NCI-H2196 treated with DMSO at 0.1 percent for 48 hours (cell line): ENCODE measurements at regions not wholly inside any gene's neighbourhood (a gene's known extent, or its start where the extent isn't known, plus 50 kb on each side); places are given as distances from the start of the nearest gene placed in this dataset.
"Not testable (repeated sequence)": the region's sequence is repeated elsewhere in the genome, so short reads cannot be mapped to it uniquely, and the experiment has no call there.

Experiments used
- DNase-seq: peaks from one replicate; lab custom pipeline; 2025; ENCODE audit not compliant: unreplicated experiment; lab: John Stamatoyannopoulos, UW

DNA sequence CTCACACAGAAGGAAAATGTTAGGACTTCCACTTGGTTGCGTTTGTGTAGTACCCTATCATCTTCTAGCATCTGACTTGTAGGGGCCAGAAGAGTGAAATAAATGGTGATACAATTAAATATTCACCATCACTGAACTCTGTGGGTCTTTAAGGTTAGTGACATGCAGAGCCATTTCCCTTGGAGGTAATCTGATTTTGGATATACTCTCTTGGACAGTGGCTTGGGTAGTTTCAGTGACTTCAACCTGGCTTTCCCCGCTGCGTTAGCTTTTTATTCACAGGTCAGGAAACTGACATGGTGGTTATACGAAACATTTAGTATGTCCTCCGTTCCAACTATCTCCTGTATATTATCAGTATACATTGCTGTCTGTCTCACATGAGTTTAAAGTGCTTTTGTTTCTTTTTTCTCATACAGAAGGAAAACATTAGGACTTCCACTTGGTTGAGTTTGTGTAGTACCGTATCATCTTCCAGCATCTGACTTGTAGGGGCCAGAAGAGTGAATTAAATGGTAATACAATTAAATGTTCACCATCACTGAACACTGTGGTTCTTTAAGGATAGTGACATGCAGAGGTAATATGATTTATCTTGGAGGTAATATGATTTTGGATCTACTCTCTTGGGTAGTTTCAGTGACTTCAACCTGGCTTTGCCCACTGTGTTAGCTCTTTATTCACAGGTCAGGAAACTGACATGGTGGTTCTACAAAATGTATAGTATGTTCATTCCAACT lies 883.6 kb downstream of the TAF11L14 start:
- DNase-seq, result no peak

- DNase-seq, result no peak
Measured at GRCh38 chr5:18523380-18523779, 889.1 kb downstream of the TAF11L14 start.

GRCh38 chr5:18526792-18527405 lies 892.6 kb downstream of the TAF11L14 start:
- DNase-seq, result no peak

- no peak for DNase-seq
Measured at GRCh38 chr5:18533137-18533536, 898.9 kb downstream of the TAF11L14 start.

DNA sequence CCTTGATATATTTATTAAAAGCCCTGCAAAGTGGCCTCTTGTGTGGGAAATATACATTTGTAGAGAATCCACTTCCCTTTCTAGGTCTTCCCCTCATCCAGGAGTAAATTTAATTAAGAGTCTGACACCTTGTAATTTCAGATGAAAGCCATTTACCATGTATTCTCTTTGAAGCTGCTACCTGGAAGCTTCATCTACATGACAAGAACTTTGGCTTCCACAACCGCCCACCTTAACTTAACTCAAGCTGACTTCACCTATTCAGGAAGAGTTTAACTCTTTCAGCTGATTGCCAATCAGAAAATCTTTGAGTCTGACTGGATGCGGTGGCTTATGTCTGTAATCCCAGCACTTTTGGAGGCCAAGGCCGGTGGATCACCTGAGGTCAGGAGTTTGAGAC lies 899.9 kb downstream of the TAF11L14 start:
- DNase-seq, result no peak

DNA sequence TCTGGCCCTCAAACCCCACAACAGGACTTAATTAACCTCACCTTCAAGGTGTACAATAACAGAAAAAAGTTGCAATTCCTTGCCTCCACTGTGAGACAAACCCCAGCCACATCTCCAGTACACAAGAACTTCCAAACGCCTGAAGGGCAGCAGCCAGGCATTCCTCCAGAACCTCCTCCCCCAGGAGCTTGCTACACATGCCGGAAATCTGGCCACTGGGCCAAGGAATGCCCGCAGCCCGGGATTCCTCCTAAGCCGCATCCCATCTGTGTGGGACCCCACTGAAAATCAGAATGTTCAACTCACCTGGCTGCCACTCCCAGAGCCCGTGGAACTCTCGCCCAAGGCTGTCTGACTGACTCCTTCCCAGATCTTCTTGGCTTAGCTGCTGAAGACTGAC lies 901.5 kb downstream of the TAF11L14 start:
- not testable (repeated sequence) for DNase-seq

GRCh38 chr5:18544421-18544820 lies 910.2 kb downstream of the TAF11L14 start:
- DNase-seq, result no peak

- no peak for DNase-seq
Measured at GRCh38 chr5:18546591-18546990, 912.3 kb downstream of the TAF11L14 start.

- DNase-seq, result no peak
Measured at GRCh38 chr5:18551716-18552115, 917.5 kb downstream of the TAF11L14 start.

GRCh38 chr5:18553269-18553668 lies 919.0 kb downstream of the TAF11L14 start:
- DNase-seq, result no peak

DNA sequence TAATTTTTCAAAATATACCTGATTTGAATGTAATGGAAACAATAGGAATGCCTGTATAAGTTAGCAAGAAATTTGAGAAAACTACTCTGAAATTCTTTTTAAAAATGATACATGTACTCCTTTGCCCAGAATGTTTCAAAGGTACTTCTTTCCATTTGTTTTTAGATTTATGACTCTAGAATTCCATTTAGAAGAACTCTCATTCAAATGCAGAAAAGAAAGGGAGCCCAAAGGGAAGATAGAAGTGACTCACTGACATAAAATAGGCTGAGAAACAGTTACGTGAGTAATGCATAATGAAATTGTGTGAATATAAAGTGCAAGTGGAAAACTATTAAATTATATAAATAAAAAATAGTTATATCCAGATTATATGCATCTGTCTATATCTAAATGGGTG lies 926.3 kb downstream of the TAF11L14 start:
- no peak for DNase-seq

DNA sequence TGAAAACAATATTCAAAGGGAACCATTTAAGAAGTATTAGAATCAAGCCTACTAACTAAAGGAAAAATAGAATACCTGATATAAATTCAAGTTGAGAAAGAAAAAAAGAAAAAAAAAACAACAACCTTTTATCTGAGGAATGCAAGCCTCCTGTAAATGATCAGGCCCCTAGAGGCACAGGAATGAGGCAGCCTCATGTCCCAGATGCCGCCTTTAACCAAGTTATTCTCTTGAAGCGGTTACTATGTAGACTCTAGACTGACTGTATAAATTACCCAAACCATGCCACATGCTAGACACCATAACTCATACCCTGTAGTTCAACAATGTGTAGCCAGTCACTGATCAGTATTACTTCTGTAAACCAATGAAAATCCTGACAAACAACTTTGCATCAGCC lies 929.6 kb downstream of the TAF11L14 start:
- no peak for DNase-seq

- DNase-seq, result no peak
Measured at GRCh38 chr5:18566671-18567070, 932.4 kb downstream of the TAF11L14 start.

DNA sequence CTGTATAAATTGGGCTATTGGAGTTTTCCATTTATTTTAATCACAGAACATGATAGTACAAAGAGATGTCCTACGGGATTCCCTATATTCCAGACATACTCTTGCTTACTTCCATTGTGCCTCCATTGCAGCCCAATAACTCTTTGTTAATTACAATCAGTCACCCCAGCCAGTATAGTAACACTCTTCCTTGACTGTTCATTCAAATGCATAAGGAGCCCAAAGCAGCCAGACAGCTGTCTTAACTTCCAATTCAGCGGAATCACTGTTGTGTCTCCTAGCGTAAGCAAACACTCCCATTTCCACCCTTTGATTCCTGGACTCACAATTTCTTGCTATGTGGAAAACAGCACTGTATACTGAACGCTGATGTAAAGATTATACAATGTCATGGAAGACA lies 942.3 kb downstream of the TAF11L14 start:
- no peak for DNase-seq

- no peak for DNase-seq
Measured at GRCh38 chr5:18601185-18601584, 966.9 kb downstream of the TAF11L14 start.

DNA sequence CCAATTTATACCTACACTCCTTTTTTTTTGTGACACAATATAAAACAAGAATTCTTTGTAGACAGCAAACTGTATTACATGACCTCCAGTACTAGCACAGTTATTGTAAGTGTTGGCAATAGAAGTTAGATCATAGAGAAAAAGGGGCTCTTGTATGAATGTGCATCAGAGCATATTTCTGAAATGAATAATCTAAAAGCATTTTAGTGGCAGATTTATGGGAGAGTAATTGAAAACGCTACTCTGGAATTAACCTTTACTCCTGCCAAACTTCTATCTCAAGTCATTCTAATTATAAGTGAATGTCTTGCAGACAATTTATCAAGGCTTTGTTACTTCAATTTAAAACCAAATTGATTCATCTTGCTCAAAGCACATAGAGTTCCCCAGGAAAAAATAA lies 968.1 kb downstream of the TAF11L14 start:
- no peak for DNase-seq

DNA sequence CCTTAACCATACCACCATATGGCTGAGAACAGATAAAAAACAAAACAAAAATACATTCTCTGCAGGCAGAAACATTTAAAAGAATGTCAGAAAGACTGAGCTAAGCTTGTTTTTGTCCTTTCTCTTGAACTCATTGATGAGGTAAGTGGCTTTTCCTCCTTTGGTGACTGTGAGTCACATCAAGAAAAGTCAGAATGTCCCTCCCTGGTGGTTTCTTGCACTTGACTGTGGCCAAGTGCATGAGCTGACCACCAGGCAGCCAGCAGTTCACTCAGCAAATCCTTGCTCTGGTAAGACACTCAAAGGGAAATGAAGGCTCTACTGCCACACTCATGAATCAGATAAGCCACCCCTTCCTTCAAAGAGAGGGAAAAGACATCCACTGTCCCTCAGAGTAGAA lies 970.9 kb downstream of the TAF11L14 start:
- DNase-seq, result no peak

DNA sequence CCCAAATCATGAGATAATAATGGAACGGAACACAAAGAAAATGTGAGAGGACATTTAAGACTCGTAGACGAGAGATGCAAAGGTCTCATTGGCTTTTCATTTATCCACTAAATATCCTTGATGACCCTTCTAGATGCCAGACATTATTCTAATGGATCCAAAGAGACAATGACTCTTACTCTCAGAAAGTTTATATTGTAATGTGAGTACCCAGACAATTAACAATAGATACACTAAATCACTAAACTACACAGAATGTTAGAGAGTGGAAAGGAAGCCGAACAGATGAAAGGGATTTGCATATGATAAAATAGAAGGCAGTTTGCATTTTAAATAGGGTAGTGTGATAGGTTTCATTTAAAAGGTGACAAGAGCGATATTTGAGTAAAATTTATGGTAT lies 973.3 kb downstream of the TAF11L14 start:
- no peak for DNase-seq

DNA sequence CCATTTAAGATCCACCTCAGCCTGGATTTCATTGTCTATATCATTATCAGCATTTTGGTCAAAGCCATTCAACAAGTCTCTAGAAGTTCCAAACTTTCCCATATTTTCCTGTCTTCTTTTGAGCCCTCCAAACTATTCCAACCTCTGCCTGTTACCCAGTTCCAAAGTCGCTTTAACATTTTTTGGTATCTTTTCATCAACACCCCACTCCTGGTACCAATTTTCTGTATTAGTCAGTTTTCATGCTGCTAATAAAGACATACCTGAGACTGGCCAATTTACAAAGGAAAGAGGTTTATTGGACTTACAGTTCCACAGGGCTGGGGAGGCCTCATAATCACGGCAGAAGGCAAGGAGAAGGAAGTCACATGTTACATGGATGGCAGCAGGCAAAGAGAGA lies 982.9 kb downstream of the TAF11L14 start:
- not testable (repeated sequence) for DNase-seq

DNA sequence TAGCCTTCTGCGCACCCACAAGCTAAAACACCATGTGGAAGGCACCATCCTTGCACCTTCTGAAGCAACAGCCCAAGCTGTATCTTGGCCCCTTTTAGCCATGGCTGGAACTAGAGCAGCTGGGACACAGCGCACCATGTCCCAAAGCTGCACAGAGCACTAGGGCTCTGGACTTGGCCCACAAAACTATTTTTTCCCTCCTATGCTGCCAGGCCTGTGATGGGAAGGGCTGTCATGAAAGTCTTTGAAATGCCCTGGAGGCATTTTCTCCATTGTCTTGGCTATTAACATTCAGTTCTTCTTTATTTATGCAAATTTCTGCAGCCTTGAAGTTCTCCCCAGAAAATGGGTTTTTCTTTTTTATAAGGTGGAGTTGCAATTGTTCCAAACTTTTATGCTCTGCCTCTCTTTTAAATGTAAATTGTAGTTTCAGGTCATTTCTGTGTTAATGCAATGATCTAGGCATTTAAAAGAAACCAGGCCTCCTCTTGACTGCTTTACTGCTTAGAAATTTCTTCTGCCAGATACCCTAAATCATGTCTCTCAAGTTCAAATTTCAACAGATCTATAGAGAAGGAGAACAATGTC lies 996.3 kb downstream of the TAF11L14 start:
- no peak for DNase-seq

- DNase-seq, result no peak
Measured at GRCh38 chr5:18652404-18653215, 1018.4 kb downstream of the TAF11L14 start.
